B cell (primary cell): ENCODE measurements at regions not wholly inside any gene's neighbourhood (a gene's known extent, or its start where the extent isn't known, plus 50 kb on each side); places are given as distances from the start of the nearest gene placed in this dataset.

Source experiments
- ATAC-seq: fragments of 200-7000 bp; cut with Tn5 transposase; one replicate; pipeline ENCODE4 v1.10.0; 2021; ENCODE audit warnings: low read depth, mild to moderate bottlenecking, moderate number of reproducible peaks, moderate library complexity
- CTCF ChIA-PET: fragments of 350-600 bp; sonication (Branson Sonifier 250); formaldehyde crosslinking; loops from one replicate; lab custom pipeline; 2021; ENCODE audit warnings: antibody characterized with exemption, inconsistent platforms; lab: Charles Lee
- POLR2A ChIA-PET: fragments of 350-600 bp; sonication (Branson Sonifier 250); formaldehyde crosslinking; loops from one replicate; lab custom pipeline; 2021; ENCODE audit warnings: antibody characterized with exemption; lab: Charles Lee
- DNase-seq: peaks from one replicate; pipeline ENCODE4 v3.0.0; 2013
- H2AFZ ChIP-seq: 2 replicates; pipeline ENCODE4 v1.6.1; 2012; ENCODE audit warnings: mild to moderate bottlenecking, low read depth, low read length; ENCODE audit not compliant: insufficient read depth, poor library complexity, severe bottlenecking
- H3K27ac ChIP-seq, 2 donors: 1 replicate in 1 of 2; 2 replicates in 1 of 2; pipeline ENCODE4 v1.5.1; 2012 to 2013; ENCODE audit warnings: low read length in 2 of 2, mild to moderate bottlenecking in 2 of 2, moderate library complexity in 1 of 2
- H3K27me3 ChIP-seq, 4 experiments: fragments of 200-600 bp in 1 of 4; sonication (generic) in 1 of 4; replicated peaks in 1 of 4; 1 replicate in 2 of 4; 2 replicates in 2 of 4; pipeline versions ENCODE4 v1.6.1 to v1.7.0; 2013 to 2016; ENCODE audit warnings: low read length in 3 of 4, mild to moderate bottlenecking in 2 of 4, mixed read lengths in 1 of 4, moderate library complexity in 1 of 4; ENCODE audit not compliant: insufficient read depth in 4 of 4, control insufficient read depth in 3 of 4; ENCODE audit errors: control extremely low read depth in 1 of 4
- H3K36me3 ChIP-seq, 2 experiments: replicated peaks in 1 of 2; 1 replicate in 1 of 2; 2 replicates in 1 of 2; pipeline versions ENCODE4 v1.6.1 to v1.7.1; 2013; ENCODE audit warnings: low read length in 1 of 2; ENCODE audit not compliant: insufficient read depth in 2 of 2, control insufficient read depth in 1 of 2; ENCODE audit errors: control extremely low read depth in 1 of 2, extremely low read depth in 1 of 2
- H3K4me1 ChIP-seq, 2 donors: fragments of 200-600 bp in 1 of 2; sonication (generic) in 1 of 2; 1 replicate in 1 of 2; 2 replicates in 1 of 2; pipeline versions ENCODE4 v1.5.1 to v1.6.1; 2013 to 2017; ENCODE audit warnings: low read length in 2 of 2; ENCODE audit not compliant: control insufficient read depth in 2 of 2, insufficient read depth in 2 of 2
- H3K4me2 ChIP-seq: replicated peaks from 2 replicates; pipeline ENCODE3; 2012; ENCODE audit warnings: mild to moderate bottlenecking, low read depth, low read length; ENCODE audit not compliant: poor library complexity, severe bottlenecking
- H3K4me3 ChIP-seq, 5 experiments: fragments of 200-600 bp in 1 of 5; sonication (generic) in 1 of 5; 1 replicate in 3 of 5; 2 replicates in 2 of 5; pipeline versions ENCODE4 v1.5.1 to v1.7.0; 2011 to 2016; ENCODE audit warnings: low read length in 4 of 5, mild to moderate bottlenecking in 4 of 5, low read depth in 2 of 5, control low read depth in 1 of 5, moderate library complexity in 1 of 5; ENCODE audit not compliant: insufficient read depth in 1 of 5; ENCODE audit errors: control extremely low read depth in 1 of 5, extremely low read depth in 1 of 5
- H3K79me2 ChIP-seq: fragments of 200-600 bp; sonication (generic); one replicate; pipeline ENCODE4 v1.6.0; 2016; ENCODE audit warnings: low read length; ENCODE audit not compliant: control insufficient read depth, insufficient read depth
- H3K9ac ChIP-seq: fragments of 200-600 bp; sonication (generic); 2 replicates; pipeline ENCODE4 v1.6.1; 2017; ENCODE audit warnings: mild to moderate bottlenecking, low read length, moderate library complexity
- H3K9me3 ChIP-seq, 3 donors: one replicate each; pipeline versions ENCODE4 v1.6.1 to v1.7.1; 2013; ENCODE audit warnings: low read length in 2 of 3; ENCODE audit not compliant: control insufficient read depth in 2 of 3, insufficient read depth in 1 of 3; ENCODE audit errors: control extremely low read depth in 1 of 3
- H4K20me1 ChIP-seq: 2 replicates; pipeline ENCODE4 v1.6.0; 2012; ENCODE audit warnings: mild to moderate bottlenecking, low read length; ENCODE audit not compliant: insufficient read depth, control insufficient read depth, poor library complexity, severe bottlenecking
- H3K27ac Mint-ChIP-seq: one replicate; pipeline ENCODE4 v1.8.0; 2021; ENCODE audit warnings: mixed read lengths
- H3K27me3 Mint-ChIP-seq: one replicate; pipeline ENCODE4 v1.8.0; 2021; ENCODE audit warnings: mixed read lengths
- H3K4me1 Mint-ChIP-seq: one replicate; pipeline ENCODE4 v1.8.0; 2021; ENCODE audit warnings: mixed read lengths
- H3K4me3 Mint-ChIP-seq: one replicate; pipeline ENCODE4 v1.8.0; 2021; ENCODE audit warnings: mixed read lengths
- H3K9me3 Mint-ChIP-seq: one replicate; pipeline ENCODE4 v1.8.0; 2022; ENCODE audit warnings: mixed read lengths; ENCODE audit not compliant: insufficient read depth
- CTCF ChIP-seq: fragments of 200-600 bp; IDR thresholded peaks from one replicate; pipeline ENCODE4 v1.8.0; 2022; ENCODE audit warnings: antibody characterized with exemption, mild to moderate bottlenecking
- EZH2 ChIP-seq: IDR thresholded peaks from 2 replicates; pipeline ENCODE4 v1.6.1; 2012; ENCODE audit warnings: borderline replicate concordance, low read depth, mild to moderate bottlenecking, moderate library complexity, low read length; ENCODE audit not compliant: insufficient read depth, poor library complexity, severe bottlenecking
- WGBS: methylation state at CpG from one replicate; pipeline ENCODE4 v1.1.5; 2013; ENCODE audit warnings: missing lambda C conversion rate; ENCODE audit not compliant: insufficient coverage; 5-methylcytosine and 5-hydroxymethylcytosine counted together
- intact Hi-C: fragments of 100-400 bp; cut with micrococcal nuclease; formaldehyde crosslinking; loops from one replicate; pipeline ENCODE4 v1.10.0; 2022

GRCh38 chr1:157218671-157219070, 80.5 kb upstream of the ETV3 start:
- intact Hi-C loops = no loop called here
- Histone ChIP-seq H2AFZ (no peak overlapping the region), H3K4me1 (no peaks in the 10 kb centered on the region), H3K9ac (no peak overlapping the region), H3K4me3 (no peak overlapping the region), H4K20me1 (no peaks in the 10 kb centered on the region), H3K79me2 (no peaks in the 10 kb centered on the region), H3K27ac (no peak overlapping the region), H3K36me3 (no peaks in the 10 kb centered on the region), H3K4me2 (no peak overlapping the region), H3K9me3 (peaks cover 1 to 15% (median 14%) of the 10 kb centered on the region in 3 donors), H3K27me3 (peaks cover 0 to 24% (median 2%) of the 10 kb centered on the region in 4 experiments)
- POLR2A ChIA-PET = no interaction called here
- Mint-ChIP-seq H3K27ac (no peak overlapping the region), H3K4me1 (no peaks in the 10 kb centered on the region), H3K27me3 (peaks cover 62% of the 10 kb centered on the region), H3K4me3 (no peak overlapping the region), H3K9me3 (peaks cover 11% of the 10 kb centered on the region)
- DNase-seq (no peak), ATAC-seq (no peak)
- WGBS = 80% methylated on average over 2 of the region's 6 CpGs
- CTCF ChIA-PET = interaction anchor here (1.3 kb wide), 1 partner anchor 26 kb away, joined by 3 read pairs; no protein-coding TSS in a partner anchor
- no peak for TF ChIP-seq CTCF
- no peak for TF ChIP-seq EZH2

GRCh38 chr1:157217486-157217885, 79.3 kb upstream of the ETV3 start:
- H3K4me3 Mint-ChIP-seq = no peak overlapping the region
- no peak for DNase-seq
- no peaks in the 10 kb centered on the region for H3K4me1 Mint-ChIP-seq
- peaks cover 1 to 20% (median 15%) of the 10 kb centered on the region in 3 donors for H3K9me3 ChIP-seq
- H3K36me3 ChIP-seq = no peaks in the 10 kb centered on the region
- peaks cover 0 to 24% (median 2%) of the 10 kb centered on the region in 4 experiments for H3K27me3 ChIP-seq
- no peak overlapping the region for H3K27ac ChIP-seq
- no peak overlapping the region for H3K27ac Mint-ChIP-seq
- intact Hi-C loops = no loop called here
- no peaks in the 10 kb centered on the region for H3K79me2 ChIP-seq
- H3K4me3 ChIP-seq = no peak overlapping the region
- ATAC-seq = no peak
- H3K4me2 ChIP-seq = no peak overlapping the region
- WGBS = 86% methylated on average over 3 of the region's 4 CpGs
- no peaks in the 10 kb centered on the region for H4K20me1 ChIP-seq
- POLR2A ChIA-PET = no interaction called here
- no peaks in the 10 kb centered on the region for H3K4me1 ChIP-seq
- H3K27me3 Mint-ChIP-seq = peaks cover 63% of the 10 kb centered on the region
- H3K9ac ChIP-seq = no peak overlapping the region
- TF ChIP-seq CTCF = no peak
- no peak for TF ChIP-seq EZH2
- CTCF ChIA-PET = interaction anchor here (1.3 kb wide), 1 partner anchor 25 kb away, joined by 3 read pairs; no protein-coding TSS in a partner anchor
- H3K9me3 Mint-ChIP-seq = peaks cover 19% of the 10 kb centered on the region
- H2AFZ ChIP-seq = no peak overlapping the region
